HEK293 (cell line): ENCODE measurements at regions not wholly inside any gene's neighbourhood (a gene's known extent, or its start where the extent isn't known, plus 50 kb on each side); places are given as distances from the start of the nearest gene placed in this dataset.

Source experiments
- ATF2 ChIP-seq: fragments of 450-650 bp; formaldehyde crosslinking; IDR thresholded peaks from 2 replicates; pipeline ENCODE4 v1.5.1; 2016; ENCODE audit warnings: missing biosample characterization, missing genetic modification characterization, low read depth
- KLF10 ChIP-seq: fragments of 450-650 bp; IDR thresholded peaks from 2 replicates; pipeline ENCODE4 v1.5.1; 2018; ENCODE audit warnings: missing biosample characterization, mild to moderate bottlenecking, missing genetic modification characterization
- REST ChIP-seq: fragments of 450-650 bp; formaldehyde crosslinking; IDR thresholded peaks from 2 replicates; pipeline ENCODE4 v1.5.1; 2016; ENCODE audit warnings: missing biosample characterization, missing genetic modification characterization
- YY1 ChIP-seq: fragments of 450-650 bp; formaldehyde crosslinking; IDR thresholded peaks from 2 replicates; pipeline ENCODE4 v1.5.1; 2018; ENCODE audit warnings: missing biosample characterization, missing genetic modification characterization
- ZNF174 ChIP-seq: fragments of 450-650 bp; formaldehyde crosslinking; IDR thresholded peaks from 2 replicates; pipeline ENCODE4 v1.5.0; 2017; ENCODE audit warnings: missing biosample characterization, mild to moderate bottlenecking, missing genetic modification characterization
- ZNF223 ChIP-seq: fragments of 450-650 bp; formaldehyde crosslinking; IDR thresholded peaks from 2 replicates; pipeline ENCODE4 v1.5.1; 2016; ENCODE audit warnings: missing biosample characterization, missing genetic modification characterization
- ZNF274 ChIP-seq, 2 experiments: fragments of 200-500 bp in 1 of 2; fragments of 450-650 bp in 1 of 2; sonication (Bioruptor generic) in 1 of 2; formaldehyde crosslinking in 1 of 2; IDR thresholded peaks; 2 replicates each; pipeline versions ENCODE4 v1.5.1 to v1.6.1; 2014 to 2016; ENCODE audit warnings: borderline replicate concordance in 1 of 2, inconsistent platforms in 1 of 2, low read length in 1 of 2, missing biosample characterization in 1 of 2, missing genetic modification characterization in 1 of 2
- ZNF513 ChIP-seq: fragments of 450-650 bp; IDR thresholded peaks from 2 replicates; pipeline ENCODE4 v1.5.1; 2018; ENCODE audit warnings: missing biosample characterization, missing genetic modification characterization
- TF ChIP-seq, protein P1 (sequence below): fragments of 450-650 bp; formaldehyde crosslinking; IDR thresholded peaks from 2 replicates; pipeline ENCODE4 v1.5.1; 2016; ENCODE audit warnings: missing biosample characterization, missing genetic modification characterization

GRCh38 chr13:66036636-66037035 is 1193.5 kb downstream of the PCDH9 start:
- TF ChIP-seq REST (tag by site-specific recombination) (no peak), ZNF174 (no peak), ZNF274 (IDR thresholded peaks at IDR 0.05; ENCODE audit: low read length) (no peak), ZNF274 (tag by site-specific recombination; IDR thresholded peaks at IDR 0.05; ENCODE audit: borderline replicate concordance) (no peak), KLF10 (tag by site-specific recombination) (no peak), ZNF223 (no peak), YY1 (tag by site-specific recombination) (no peak), ATF2 (no peak), ZNF513 (tag by site-specific recombination) (no peak)
- TF ChIP-seq, protein P1, sequence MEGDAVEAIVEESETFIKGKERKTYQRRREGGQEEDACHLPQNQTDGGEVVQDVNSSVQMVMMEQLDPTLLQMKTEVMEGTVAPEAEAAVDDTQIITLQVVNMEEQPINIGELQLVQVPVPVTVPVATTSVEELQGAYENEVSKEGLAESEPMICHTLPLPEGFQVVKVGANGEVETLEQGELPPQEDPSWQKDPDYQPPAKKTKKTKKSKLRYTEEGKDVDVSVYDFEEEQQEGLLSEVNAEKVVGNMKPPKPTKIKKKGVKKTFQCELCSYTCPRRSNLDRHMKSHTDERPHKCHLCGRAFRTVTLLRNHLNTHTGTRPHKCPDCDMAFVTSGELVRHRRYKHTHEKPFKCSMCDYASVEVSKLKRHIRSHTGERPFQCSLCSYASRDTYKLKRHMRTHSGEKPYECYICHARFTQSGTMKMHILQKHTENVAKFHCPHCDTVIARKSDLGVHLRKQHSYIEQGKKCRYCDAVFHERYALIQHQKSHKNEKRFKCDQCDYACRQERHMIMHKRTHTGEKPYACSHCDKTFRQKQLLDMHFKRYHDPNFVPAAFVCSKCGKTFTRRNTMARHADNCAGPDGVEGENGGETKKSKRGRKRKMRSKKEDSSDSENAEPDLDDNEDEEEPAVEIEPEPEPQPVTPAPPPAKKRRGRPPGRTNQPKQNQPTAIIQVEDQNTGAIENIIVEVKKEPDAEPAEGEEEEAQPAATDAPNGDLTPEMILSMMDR (tag by site-specific recombination), result no peak
